ENCODE measurements at regions not wholly inside any gene's neighbourhood (a gene's known extent, or its start where the extent isn't known, plus 50 kb on each side); places are given as distances from the start of the nearest gene placed in this dataset.

GRCh38 chr20:7399575-7399974 lies 540.7 kb downstream of the HAO1 start:
- intact Hi-C loops (cut with micrococcal nuclease) (no loop called here), in situ Hi-C loops (cut with MboI; ENCODE audit: low sequenced_read_pairs) (no loop called here), dilution Hi-C loops (cut with HindIII; ENCODE audit: low sequenced_read_pairs, unreplicated experiment) (no loop called here)
- Histone ChIP-seq H2BK20ac (ENCODE audit: low read depth, low read length) (no peak overlapping the region), H3K4me3 (ENCODE audit: insufficient read depth, low read depth, low read length) (no peak overlapping the region), H3K79me1 (ENCODE audit: low read depth in 1 of 2, low read length in 2 of 2) (no peaks in the 10 kb centered on the region), H3K56ac (ENCODE audit: extremely low read depth, insufficient read depth, low read length) (no peak overlapping the region), H4K5ac (ENCODE audit: low read depth, low read length) (no peak overlapping the region), H3K36me3 (ENCODE audit: control insufficient read depth, insufficient read depth, low read length) (no peaks in the 10 kb centered on the region), H3K27me3 (ENCODE audit: control insufficient read depth, insufficient read depth, low read length) (no peaks in the 10 kb centered on the region), H2BK120ac (ENCODE audit: low read depth, low read length) (no peak overlapping the region), H3K4me1 (ENCODE audit: control insufficient read depth, insufficient read depth, low read length) (no peaks in the 10 kb centered on the region), H3K4me2 (ENCODE audit: low read depth, low read length) (no peak overlapping the region), H3K18ac (ENCODE audit: low read depth, low read length) (no peak overlapping the region), H4K20me1 (ENCODE audit: insufficient read depth, low read length) (no peaks in the 10 kb centered on the region), H2AK5ac (ENCODE audit: low read depth, low read length) (no peak overlapping the region), H3K27ac (ENCODE audit: insufficient read depth, low read length) (no peak overlapping the region), H2BK15ac (ENCODE audit: low read depth, low read length) (no peak overlapping the region), H3K9me3 (ENCODE audit: control insufficient read depth, insufficient read depth, low read length) (no peaks in the 10 kb centered on the region), H3K14ac (replicated peaks; ENCODE audit: low read depth, low read length) (no peak overlapping the region), H3K9me1 (ENCODE audit: insufficient read depth, low read length) (no peaks in the 10 kb centered on the region), H4K8ac (ENCODE audit: low read depth in 2 of 2, low read length in 2 of 2) (no peak overlapping the region), H2BK5ac (ENCODE audit: low read depth, low read length, poor library complexity, severe bottlenecking) (no peak overlapping the region), H3K23ac (ENCODE audit: low read depth, low read length) (no peak overlapping the region), H3K4ac (ENCODE audit: low read depth, low read length) (no peak overlapping the region), H4K91ac (ENCODE audit: insufficient read depth, low read depth, low read length) (no peak overlapping the region), H2AK9ac (replicated peaks; ENCODE audit: low read depth, low read length, poor library complexity) (no peak overlapping the region), H2AFZ (replicated peaks; ENCODE audit: low read length, poor library complexity) (no peak overlapping the region), H3K9ac (ENCODE audit: low read depth, low read length) (no peak overlapping the region)
- no peak for ATAC-seq (ENCODE audit: low read depth)
- CTCF ChIA-PET, result no interaction called here
- no TSS peak for BruUV-seq (replicated peaks)
- no CpG with 5 or more reads among the region's 3 CpGs for WGBS, 2 experiments (ENCODE audit: extremely low coverage in 2 of 2, insufficient read length in 1 of 2)
- no peak for DNase-seq
- TF ChIP-seq RCOR1 (IDR thresholded peaks at IDR 0.05; ENCODE audit: insufficient replicate concordance, low read length) (no peak), MAZ (IDR thresholded peaks at IDR 0.05; ENCODE audit: borderline replicate concordance, low read depth, low read length) (no peak), CHD1 (IDR thresholded peaks at IDR 0.05; ENCODE audit: low read depth, low read length) (no peak), MXI1 (IDR thresholded peaks at IDR 0.05; ENCODE audit: borderline replicate concordance, low read depth, low read length) (no peak), SMC3 (IDR thresholded peaks at IDR 0.05; ENCODE audit: low read depth, low read length) (no peak), MAFK (IDR thresholded peaks at IDR 0.05; ENCODE audit: low read depth, low read length) (no peak), FOS (IDR thresholded peaks at IDR 0.05; ENCODE audit: low read depth, low read length) (no peak), CEBPB (IDR thresholded peaks at IDR 0.05; ENCODE audit: low read depth, low read length) (no peak)
- POLR2A ChIA-PET (ENCODE audit: unreplicated experiment), result no interaction called here
